ENCODE measurements at regions not wholly inside any gene's neighbourhood (a gene's known extent, or its start where the extent isn't known, plus 50 kb on each side); places are given as distances from the start of the nearest gene placed in this dataset.

- no peak for DNase-seq (ENCODE audit: low read depth in 1 of 2, low spot score in 1 of 2)
- Histone ChIP-seq H3K27me3 (ENCODE audit: insufficient read depth, poor library complexity, severe bottlenecking) (no peaks in the 10 kb centered on the region), H3K4me3 (replicated peaks; ENCODE audit: insufficient read depth, low read length) (no peak overlapping the region), H3K27ac (replicated peaks) (no peak overlapping the region)
- TF ChIP-seq REST (IDR thresholded peaks at IDR 0.05; ENCODE audit: insufficient replicate concordance, low read depth) = no peak
- TF ChIP-seq GABPA (IDR thresholded peaks at IDR 0.05; ENCODE audit: low read depth) = no peak
- TF ChIP-seq SPI1 (IDR thresholded peaks at IDR 0.05; ENCODE audit: borderline replicate concordance, low read depth) = no peak
- TF ChIP-seq CTCF (IDR thresholded peaks at IDR 0.05; ENCODE audit: insufficient read depth, low read length) = no peak
- TF ChIP-seq POLR2AphosphoS5 (IDR thresholded peaks at IDR 0.05; ENCODE audit: low read depth) = no peak
Measured at GRCh38 chr6:112470376-112470775, 123.2 kb downstream of the RFPL4B start.

GRCh38 chr6:112470950-112471349, 123.8 kb downstream of the RFPL4B start:
- H3K27ac ChIP-seq (replicated peaks) = no peak overlapping the region
- H3K4me3 ChIP-seq (replicated peaks; ENCODE audit: insufficient read depth, low read length) = no peak overlapping the region
- no peak for DNase-seq (ENCODE audit: low read depth in 1 of 2, low spot score in 1 of 2)
- TF ChIP-seq REST (IDR thresholded peaks at IDR 0.05; ENCODE audit: insufficient replicate concordance, low read depth) = no peak
- no peak for TF ChIP-seq CTCF (IDR thresholded peaks at IDR 0.05; ENCODE audit: insufficient read depth, low read length)
- no peak for TF ChIP-seq SPI1 (IDR thresholded peaks at IDR 0.05; ENCODE audit: borderline replicate concordance, low read depth)
- no peaks in the 10 kb centered on the region for H3K27me3 ChIP-seq (ENCODE audit: insufficient read depth, poor library complexity, severe bottlenecking)

- H3K27me3 ChIP-seq (ENCODE audit: insufficient read depth, poor library complexity, severe bottlenecking) = no peaks in the 10 kb centered on the region
- DNase-seq (ENCODE audit: low read depth in 1 of 2, low spot score in 1 of 2) = no peak
- no peak overlapping the region for H3K27ac ChIP-seq (replicated peaks)
- H3K4me3 ChIP-seq (replicated peaks; ENCODE audit: insufficient read depth, low read length) = no peak overlapping the region
- TF ChIP-seq POLR2AphosphoS5 (IDR thresholded peaks at IDR 0.05; ENCODE audit: low read depth) = no peak
- no peak for TF ChIP-seq CTCF (IDR thresholded peaks at IDR 0.05; ENCODE audit: insufficient read depth, low read length)
- no peak for TF ChIP-seq REST (IDR thresholded peaks at IDR 0.05; ENCODE audit: insufficient replicate concordance, low read depth)
- no peak for TF ChIP-seq GABPA (IDR thresholded peaks at IDR 0.05; ENCODE audit: low read depth)
- no peak for TF ChIP-seq SPI1 (IDR thresholded peaks at IDR 0.05; ENCODE audit: borderline replicate concordance, low read depth)
Measured at GRCh38 chr6:112475083-112475482, 128.0 kb downstream of the RFPL4B start.
